ENCODE measurements at regions not wholly inside any gene's neighbourhood (a gene's known extent, or its start where the extent isn't known, plus 50 kb on each side); places are given as distances from the start of the nearest gene placed in this dataset.

DNA sequence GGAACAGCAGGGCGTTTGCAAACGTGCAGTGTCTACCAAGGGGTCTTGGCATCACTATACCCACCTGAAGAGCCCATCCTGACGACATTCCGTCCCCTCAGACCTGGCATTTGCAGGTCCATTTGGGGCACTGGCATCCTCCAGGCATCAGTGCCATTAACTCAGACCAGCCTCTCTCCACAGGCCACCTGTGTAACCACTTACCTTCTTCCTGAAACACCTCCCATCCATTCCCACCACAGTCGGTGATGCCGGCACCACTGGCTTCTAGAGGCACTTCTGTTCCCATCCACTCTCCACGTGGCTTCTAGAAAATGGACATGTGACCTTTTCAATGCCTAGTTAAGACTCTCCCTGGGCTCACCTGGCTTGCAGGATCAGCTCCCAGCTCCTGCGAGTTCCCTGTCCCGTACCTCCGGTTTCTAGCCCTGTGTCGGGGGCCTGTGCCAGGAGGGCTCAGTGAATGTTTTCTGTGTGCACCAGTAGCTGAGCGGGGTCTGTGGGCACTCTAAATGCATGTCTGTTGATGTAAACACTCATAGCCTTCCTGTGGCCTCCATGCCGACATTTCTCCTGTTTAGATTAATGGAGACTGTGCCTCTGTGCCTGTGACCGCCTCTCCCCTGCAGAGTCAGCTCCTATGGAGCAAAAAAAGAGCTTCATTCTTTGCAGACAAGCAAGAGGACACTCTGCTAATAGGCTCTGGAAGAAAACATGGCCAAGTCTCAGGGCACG, 458.0 kb upstream of the HS6ST1 start:
- H2AFZ ChIP-seq (ENCODE audit: low read depth, low read length), result no peak overlapping the region
- H3K79me2 ChIP-seq (ENCODE audit: low read length), result no peaks in the 10 kb centered on the region
- H3K4me3 ChIP-seq (ENCODE audit: low read length), result no peak overlapping the region
- no peak for TF ChIP-seq EZH2phosphoT487 (IDR thresholded peaks at IDR 0.05; ENCODE audit: low read depth)
- TF ChIP-seq, protein P1, sequence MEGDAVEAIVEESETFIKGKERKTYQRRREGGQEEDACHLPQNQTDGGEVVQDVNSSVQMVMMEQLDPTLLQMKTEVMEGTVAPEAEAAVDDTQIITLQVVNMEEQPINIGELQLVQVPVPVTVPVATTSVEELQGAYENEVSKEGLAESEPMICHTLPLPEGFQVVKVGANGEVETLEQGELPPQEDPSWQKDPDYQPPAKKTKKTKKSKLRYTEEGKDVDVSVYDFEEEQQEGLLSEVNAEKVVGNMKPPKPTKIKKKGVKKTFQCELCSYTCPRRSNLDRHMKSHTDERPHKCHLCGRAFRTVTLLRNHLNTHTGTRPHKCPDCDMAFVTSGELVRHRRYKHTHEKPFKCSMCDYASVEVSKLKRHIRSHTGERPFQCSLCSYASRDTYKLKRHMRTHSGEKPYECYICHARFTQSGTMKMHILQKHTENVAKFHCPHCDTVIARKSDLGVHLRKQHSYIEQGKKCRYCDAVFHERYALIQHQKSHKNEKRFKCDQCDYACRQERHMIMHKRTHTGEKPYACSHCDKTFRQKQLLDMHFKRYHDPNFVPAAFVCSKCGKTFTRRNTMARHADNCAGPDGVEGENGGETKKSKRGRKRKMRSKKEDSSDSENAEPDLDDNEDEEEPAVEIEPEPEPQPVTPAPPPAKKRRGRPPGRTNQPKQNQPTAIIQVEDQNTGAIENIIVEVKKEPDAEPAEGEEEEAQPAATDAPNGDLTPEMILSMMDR (IDR thresholded peaks at IDR 0.05; ENCODE audit: low read depth, low read length), result no peak
- no peaks in the 10 kb centered on the region for H4K20me1 ChIP-seq (ENCODE audit: insufficient read depth, low read length)
- H3K4me2 ChIP-seq (ENCODE audit: low read length), result no peak overlapping the region
- no peak overlapping the region for H3K9ac ChIP-seq (ENCODE audit: low read length)
- no peak overlapping the region for H3K27ac ChIP-seq (ENCODE audit: low read length)
- H3K27me3 ChIP-seq (ENCODE audit: low read depth, low read length), result no peaks in the 10 kb centered on the region
- no peaks in the 10 kb centered on the region for H3K4me1 ChIP-seq (ENCODE audit: low read length)
- H3K36me3 ChIP-seq (replicated peaks; ENCODE audit: low read depth, low read length), result no peaks in the 10 kb centered on the region
- no peaks in the 10 kb centered on the region for H3K9me3 ChIP-seq (ENCODE audit: insufficient read depth, low read length)

DNA sequence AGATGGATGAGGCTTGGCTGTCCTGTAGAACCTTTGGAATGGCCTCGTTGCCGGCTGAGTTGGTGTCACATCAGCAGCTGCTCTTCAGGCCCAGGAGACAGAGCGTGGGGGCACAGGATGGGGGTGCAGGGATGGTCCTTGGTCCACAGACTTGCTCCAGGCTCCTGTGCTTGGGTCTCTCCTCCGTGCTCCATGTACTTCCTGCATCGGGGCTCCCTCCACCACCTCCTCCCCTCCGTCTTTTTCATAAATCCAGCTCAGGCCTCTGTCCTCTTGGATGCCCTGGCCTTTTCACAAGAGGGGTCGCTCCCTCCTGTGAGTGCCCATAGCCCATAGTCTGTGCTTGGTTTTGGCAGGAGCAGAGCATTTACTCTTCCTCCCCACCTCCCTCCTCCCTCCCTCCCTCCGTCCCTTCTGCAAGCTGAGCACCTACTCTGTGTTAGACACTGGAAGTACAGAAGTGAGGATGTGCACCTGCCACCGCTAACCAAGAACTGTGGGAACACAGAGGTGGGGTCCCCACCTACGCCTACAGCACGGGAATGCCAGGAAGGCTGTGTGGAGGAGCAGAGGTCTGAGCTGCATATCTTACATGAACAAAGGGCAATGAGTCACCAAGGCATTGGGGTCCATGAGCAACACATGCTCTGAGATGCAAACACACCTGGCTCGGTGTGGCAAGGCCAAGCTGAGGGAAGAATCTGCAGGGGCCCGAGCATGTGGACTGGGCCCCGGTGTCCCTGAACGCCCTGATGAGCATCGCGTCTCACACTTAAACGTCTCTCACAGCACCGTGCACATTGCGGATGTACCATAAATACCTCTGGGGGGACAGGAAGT, 458.7 kb upstream of the HS6ST1 start:
- no peaks in the 10 kb centered on the region for H3K79me2 ChIP-seq (ENCODE audit: low read length)
- no peaks in the 10 kb centered on the region for H3K4me1 ChIP-seq (ENCODE audit: low read length)
- no peaks in the 10 kb centered on the region for H3K9me3 ChIP-seq (ENCODE audit: insufficient read depth, low read length)
- H3K27ac ChIP-seq (ENCODE audit: low read length), result no peak overlapping the region
- no peak overlapping the region for H2AFZ ChIP-seq (ENCODE audit: low read depth, low read length)
- TF ChIP-seq, protein P1 (IDR thresholded peaks at IDR 0.05; ENCODE audit: low read depth, low read length), result no peak
- TF ChIP-seq EZH2phosphoT487 (IDR thresholded peaks at IDR 0.05; ENCODE audit: low read depth), result no peak
- no peaks in the 10 kb centered on the region for H4K20me1 ChIP-seq (ENCODE audit: insufficient read depth, low read length)
- H3K9ac ChIP-seq (ENCODE audit: low read length), result no peak overlapping the region
- no peak overlapping the region for H3K4me2 ChIP-seq (ENCODE audit: low read length)
- H3K27me3 ChIP-seq (ENCODE audit: low read depth, low read length), result no peaks in the 10 kb centered on the region
- H3K4me3 ChIP-seq (ENCODE audit: low read length), result no peak overlapping the region
- no peaks in the 10 kb centered on the region for H3K36me3 ChIP-seq (replicated peaks; ENCODE audit: low read depth, low read length)

DNA sequence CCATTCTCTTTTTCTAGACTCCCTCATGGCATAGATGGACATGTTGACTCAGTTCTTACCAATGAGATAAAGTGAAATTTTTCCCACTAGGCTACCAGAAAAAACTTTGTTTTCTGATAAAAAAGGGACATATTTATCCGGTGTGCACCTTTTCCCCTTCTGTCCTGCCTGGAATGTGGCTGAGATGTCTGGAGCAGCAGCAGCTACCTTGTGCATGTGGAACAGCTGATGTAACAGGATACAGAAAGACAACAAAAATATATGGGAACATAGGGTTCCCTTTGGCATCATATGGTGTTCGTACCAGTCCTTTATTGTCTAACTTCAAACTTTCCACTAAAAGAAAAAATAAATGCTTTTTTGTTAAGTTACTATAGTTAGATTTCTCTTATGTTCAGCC, 460.2 kb upstream of the HS6ST1 start:
- TF ChIP-seq, protein P1 (IDR thresholded peaks at IDR 0.05; ENCODE audit: low read depth, low read length), result no peak
- no peak for TF ChIP-seq EZH2phosphoT487 (IDR thresholded peaks at IDR 0.05; ENCODE audit: low read depth)

More for the DNA sequence above, 460.2 kb upstream of the HS6ST1 start:
- H2AFZ ChIP-seq (ENCODE audit: low read depth, low read length), result no peak overlapping the region
- no peak overlapping the region for H3K4me2 ChIP-seq (ENCODE audit: low read length)
- H3K9ac ChIP-seq (ENCODE audit: low read length), result no peak overlapping the region
- no peaks in the 10 kb centered on the region for H4K20me1 ChIP-seq (ENCODE audit: insufficient read depth, low read length)
- no peaks in the 10 kb centered on the region for H3K79me2 ChIP-seq (ENCODE audit: low read length)
- no peaks in the 10 kb centered on the region for H3K9me3 ChIP-seq (ENCODE audit: insufficient read depth, low read length)
- no peaks in the 10 kb centered on the region for H3K4me1 ChIP-seq (ENCODE audit: low read length)
- no peak overlapping the region for H3K4me3 ChIP-seq (ENCODE audit: low read length)
- no peak overlapping the region for H3K27ac ChIP-seq (ENCODE audit: low read length)
- H3K36me3 ChIP-seq (replicated peaks; ENCODE audit: low read depth, low read length), result no peaks in the 10 kb centered on the region
- no peaks in the 10 kb centered on the region for H3K27me3 ChIP-seq (ENCODE audit: low read depth, low read length)
